ENCODE measurements at regions not wholly inside any gene's neighbourhood (a gene's known extent, or its start where the extent isn't known, plus 50 kb on each side); places are given as distances from the start of the nearest gene placed in this dataset.

DNA sequence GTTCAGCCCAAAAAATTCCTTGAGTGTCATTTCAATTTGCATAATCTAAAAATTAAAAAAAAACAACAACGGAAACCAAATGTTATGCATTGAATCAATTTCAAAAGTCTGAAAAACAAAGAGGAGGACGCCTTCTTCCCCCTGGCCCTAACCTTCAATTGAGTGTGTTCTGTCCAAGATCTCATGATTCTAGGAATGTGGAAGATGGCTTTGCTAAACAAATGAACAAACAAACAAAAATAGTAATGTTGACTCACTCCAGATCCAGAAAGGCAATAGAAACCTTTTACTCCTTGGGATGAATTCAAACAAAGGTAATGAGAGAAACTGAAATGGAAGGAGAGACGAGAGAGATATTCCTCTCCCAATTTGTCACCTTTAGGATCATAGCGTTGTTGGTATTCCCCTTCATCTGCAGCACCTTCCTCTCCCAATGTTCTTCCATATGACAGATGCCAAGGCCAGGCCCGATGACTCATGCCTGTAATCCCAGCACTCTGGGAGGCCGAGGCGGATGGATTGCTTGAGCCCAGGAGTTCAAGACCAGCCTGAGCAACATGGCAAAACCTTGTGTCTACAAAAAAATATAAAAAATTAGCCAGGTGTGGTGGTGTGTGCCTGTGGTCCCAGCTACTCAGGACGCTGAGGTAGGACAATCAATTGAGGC, 109.2 kb upstream of the ADGRF1 start:
- ATAC-seq (no peak), DNase-seq (no peak)
- TF ChIP-seq CTCF (IDR thresholded peaks at IDR 0.05) = no peak
- H3K36me3 ChIP-seq = no peaks in the 10 kb centered on the region
- no peak overlapping the region for H3K27ac ChIP-seq
- intact Hi-C loops (cut with DNase I) = no loop called here
- no peak overlapping the region for H3K4me3 ChIP-seq
- H3K4me1 ChIP-seq = peaks cover 28% of the 10 kb centered on the region
- no peaks in the 10 kb centered on the region for H3K27me3 ChIP-seq (ENCODE audit: low read depth)
- no peaks in the 10 kb centered on the region for H3K9me3 ChIP-seq

DNA sequence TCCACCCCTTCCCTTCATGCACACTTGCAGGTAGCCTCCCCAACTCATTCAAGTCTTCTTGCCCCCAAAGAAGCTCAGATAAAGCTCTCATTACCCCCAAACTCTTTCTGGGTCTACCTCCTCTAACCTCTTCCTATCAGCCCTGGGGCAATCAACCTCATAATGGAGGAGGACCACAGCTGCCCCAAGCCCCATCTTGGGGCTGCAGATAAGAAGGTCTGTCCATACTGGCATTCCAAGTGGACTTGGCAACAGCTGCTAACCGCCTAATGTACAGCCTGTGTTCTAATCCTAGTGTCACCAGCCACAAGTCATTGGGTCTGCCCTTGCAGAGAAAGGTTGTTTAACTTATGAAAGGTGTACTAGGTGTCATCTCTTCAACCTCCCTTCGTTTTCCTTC, 107.4 kb upstream of the ADGRF1 start:
- intact Hi-C loops (cut with DNase I) = no loop called here

DNA sequence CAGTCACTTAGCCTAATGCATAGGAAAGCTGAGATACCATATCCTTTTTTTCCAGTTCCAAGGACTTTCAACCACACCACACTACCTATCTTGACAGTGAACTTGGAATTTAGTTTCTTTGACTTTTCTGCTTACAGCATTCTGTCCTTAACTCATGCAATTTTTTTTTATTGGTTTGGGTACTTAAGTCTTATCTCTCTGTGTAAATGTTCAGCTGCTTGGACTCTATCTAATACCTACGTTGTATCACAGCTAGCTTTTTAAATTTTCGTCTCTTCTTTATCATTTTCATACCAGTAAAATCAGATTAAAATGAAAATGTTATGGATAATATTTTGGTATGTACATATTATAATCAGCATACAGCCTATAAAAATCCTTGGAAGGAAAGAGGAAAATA, 106.9 kb upstream of the ADGRF1 start:
- Histone ChIP-seq H3K4me1 (peaks cover 28% of the 10 kb centered on the region), H3K27ac (no peak overlapping the region), H3K36me3 (no peaks in the 10 kb centered on the region), H3K9me3 (no peaks in the 10 kb centered on the region), H3K27me3 (ENCODE audit: low read depth) (no peaks in the 10 kb centered on the region), H3K4me3 (no peak overlapping the region)
- DNase-seq (no peak), ATAC-seq (no peak)
- no peak for TF ChIP-seq CTCF (IDR thresholded peaks at IDR 0.05)
- intact Hi-C loops (cut with DNase I) = no loop called here

More for the DNA sequence above, 107.4 kb upstream of the ADGRF1 start:
- no peak overlapping the region for H3K4me3 ChIP-seq
- no peak for ATAC-seq
- H3K9me3 ChIP-seq = no peaks in the 10 kb centered on the region
- H3K4me1 ChIP-seq = peaks cover 28% of the 10 kb centered on the region
- no peak overlapping the region for H3K27ac ChIP-seq
- no peaks in the 10 kb centered on the region for H3K36me3 ChIP-seq
- no peaks in the 10 kb centered on the region for H3K27me3 ChIP-seq (ENCODE audit: low read depth)
- no peak for DNase-seq
- TF ChIP-seq CTCF (IDR thresholded peaks at IDR 0.05) = no peak

GRCh38 chr6:47147836-47148344, 105.8 kb upstream of the ADGRF1 start:
- TF ChIP-seq CTCF (IDR thresholded peaks at IDR 0.05) = no peak
- no peaks in the 10 kb centered on the region for H3K36me3 ChIP-seq
- ATAC-seq (no peak), DNase-seq (no peak)
- H3K4me1 ChIP-seq = peaks cover 26% of the 10 kb centered on the region
- no peak overlapping the region for H3K4me3 ChIP-seq
- H3K27me3 ChIP-seq (ENCODE audit: low read depth) = no peaks in the 10 kb centered on the region
- intact Hi-C loops (cut with DNase I) = no loop called here
- no peaks in the 10 kb centered on the region for H3K9me3 ChIP-seq
- no peak overlapping the region for H3K27ac ChIP-seq

- intact Hi-C loops (cut with DNase I) = no loop called here
Observed at GRCh38 chr6:47147175-47147727, 105.1 kb upstream of the ADGRF1 start.

More at GRCh38 chr6:47147175-47147727, 105.1 kb upstream of the ADGRF1 start:
- DNase-seq (no peak), ATAC-seq (no peak)
- TF ChIP-seq CTCF (IDR thresholded peaks at IDR 0.05) = no peak
- Histone ChIP-seq H3K9me3 (no peaks in the 10 kb centered on the region), H3K4me3 (no peak overlapping the region), H3K27ac (no peak overlapping the region), H3K4me1 (peaks cover 19% of the 10 kb centered on the region), H3K27me3 (ENCODE audit: low read depth) (no peaks in the 10 kb centered on the region), H3K36me3 (no peaks in the 10 kb centered on the region)

All from lower lobe of right lung (tissue), 2 donors.